Activated T-cell treated with anti-CD3 and anti-CD28 coated beads for 48 hours (primary cell): ENCODE measurements at regions not wholly inside any gene's neighbourhood (a gene's known extent, or its start where the extent isn't known, plus 50 kb on each side); places are given as distances from the start of the nearest gene placed in this dataset.

Experiments
- DNase-seq: peaks from one replicate; pipeline ENCODE4 v3.0.0-alpha.2; 2020; ENCODE audit warnings: low read depth

DNA sequence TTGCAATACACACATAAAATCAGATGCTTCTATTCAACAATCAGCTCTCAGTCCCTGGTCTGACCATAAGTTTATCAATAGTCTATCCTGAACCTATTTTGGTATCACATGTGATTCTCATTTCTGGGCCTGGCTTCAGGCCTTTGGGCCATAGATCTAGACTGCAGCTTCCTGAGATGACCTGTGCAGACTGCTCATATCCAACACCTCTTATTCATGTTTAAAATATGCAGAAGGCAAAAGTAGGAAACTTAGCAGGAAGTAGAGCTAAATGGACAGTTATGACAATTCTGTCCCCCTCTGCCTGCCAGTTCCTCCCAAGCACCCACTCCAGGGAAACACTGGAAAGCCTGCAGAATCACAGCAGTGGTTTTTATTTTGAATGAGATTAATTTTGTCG lies 53.3 kb downstream of the C7orf25 start:
- DNase-seq: no peak

DNA sequence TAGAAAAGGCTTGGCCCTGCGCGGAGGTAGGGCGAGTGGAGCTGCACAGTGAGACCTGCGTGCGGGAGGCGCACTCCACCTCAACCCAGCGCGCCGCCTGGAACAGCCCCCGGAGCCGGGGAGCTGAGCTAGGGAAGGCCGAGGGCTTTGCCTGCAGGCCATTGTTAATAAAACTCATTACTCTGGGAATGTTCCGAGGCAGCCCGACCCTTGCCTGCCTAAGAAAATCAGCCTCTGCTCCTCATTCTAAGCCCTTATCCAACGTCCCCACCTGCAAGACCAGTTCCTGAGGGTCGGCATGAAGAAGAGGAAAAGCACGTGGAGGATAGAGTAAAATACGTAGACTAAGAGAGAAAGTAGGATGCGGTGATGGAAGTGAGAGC lies 55.3 kb downstream of the C7orf25 start:
- DNase-seq: no peak

GRCh38 chr7:42854571-42855118 lies 57.2 kb downstream of the C7orf25 start:
- DNase-seq: no peak

- DNase-seq: no peak
Observed at GRCh38 chr7:42852531-42852930, 59.3 kb downstream of the C7orf25 start.

DNA sequence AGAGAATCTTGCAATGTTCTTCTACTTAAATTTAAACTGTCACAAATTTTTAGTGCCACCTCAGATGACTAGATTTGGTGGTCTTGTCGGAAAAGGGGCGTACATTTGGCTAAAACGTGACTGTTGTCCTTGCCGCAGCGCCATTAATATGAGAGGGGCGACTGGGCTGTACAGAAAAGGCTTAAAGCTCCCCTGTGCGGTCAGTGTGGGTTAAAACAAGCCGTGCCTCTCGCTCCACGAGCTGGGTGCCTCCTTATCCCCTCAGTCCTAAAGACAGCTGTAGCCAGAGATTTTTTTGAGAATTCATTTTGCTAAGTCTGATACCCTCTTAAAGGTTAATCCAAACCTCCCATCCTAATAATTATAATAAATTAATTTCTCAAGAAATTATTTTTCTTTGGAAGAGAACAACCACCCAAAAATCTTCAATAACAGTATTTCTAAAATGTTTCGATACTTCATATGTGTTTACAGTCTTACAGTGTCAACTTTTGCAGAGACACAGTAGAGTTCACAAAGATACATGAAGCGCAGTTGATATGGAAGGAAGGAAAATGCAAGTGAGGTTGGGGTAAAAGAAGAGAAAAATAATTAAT lies 68.6 kb downstream of the C7orf25 start:
- DNase-seq: peak; percentile 11

DNA sequence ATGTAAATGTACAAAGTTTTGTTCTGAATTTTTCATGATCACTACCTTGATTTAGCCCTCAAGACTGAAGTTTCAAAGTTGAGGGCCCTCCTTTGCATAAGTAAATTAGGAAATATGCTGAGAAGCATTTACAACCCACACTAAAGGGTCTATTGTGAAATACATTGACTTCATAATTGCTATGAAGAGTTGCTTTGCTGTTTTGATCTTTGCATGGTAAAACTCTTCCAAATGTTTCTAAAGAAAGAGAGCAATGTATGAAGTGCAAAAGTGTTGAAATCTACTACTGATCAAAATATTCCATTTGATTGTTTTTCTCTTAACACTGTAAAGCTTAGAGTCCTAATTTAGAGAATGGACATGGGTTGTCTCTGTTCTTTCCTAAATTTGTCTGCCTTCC lies 77.2 kb downstream of the C7orf25 start:
- no peak for DNase-seq

- no peak for DNase-seq
Observed at GRCh38 chr7:42833411-42833810, 78.5 kb downstream of the C7orf25 start.

DNA sequence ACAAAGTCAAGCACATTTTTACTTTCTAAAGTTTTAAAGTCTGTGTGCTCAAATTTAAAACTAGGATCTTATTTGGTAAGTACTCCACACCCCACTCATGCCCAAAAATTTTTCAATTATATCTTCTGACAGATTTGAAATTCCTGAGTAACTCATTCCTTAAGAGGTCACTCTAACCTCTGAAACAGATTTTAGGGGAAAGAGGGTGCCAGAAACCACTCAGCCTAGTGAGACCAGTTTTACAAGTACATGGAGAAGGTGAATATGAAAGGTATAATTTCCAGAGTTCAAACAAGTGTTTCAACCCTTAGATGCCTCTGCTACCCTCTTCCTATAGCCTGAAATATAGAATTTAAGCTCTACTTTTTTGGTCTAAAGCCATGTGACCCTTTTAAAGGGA lies 79.2 kb downstream of the C7orf25 start:
- DNase-seq: no peak

- DNase-seq: no peak
Observed at GRCh38 chr7:42831718-42832522, 80.0 kb downstream of the C7orf25 start.

DNA sequence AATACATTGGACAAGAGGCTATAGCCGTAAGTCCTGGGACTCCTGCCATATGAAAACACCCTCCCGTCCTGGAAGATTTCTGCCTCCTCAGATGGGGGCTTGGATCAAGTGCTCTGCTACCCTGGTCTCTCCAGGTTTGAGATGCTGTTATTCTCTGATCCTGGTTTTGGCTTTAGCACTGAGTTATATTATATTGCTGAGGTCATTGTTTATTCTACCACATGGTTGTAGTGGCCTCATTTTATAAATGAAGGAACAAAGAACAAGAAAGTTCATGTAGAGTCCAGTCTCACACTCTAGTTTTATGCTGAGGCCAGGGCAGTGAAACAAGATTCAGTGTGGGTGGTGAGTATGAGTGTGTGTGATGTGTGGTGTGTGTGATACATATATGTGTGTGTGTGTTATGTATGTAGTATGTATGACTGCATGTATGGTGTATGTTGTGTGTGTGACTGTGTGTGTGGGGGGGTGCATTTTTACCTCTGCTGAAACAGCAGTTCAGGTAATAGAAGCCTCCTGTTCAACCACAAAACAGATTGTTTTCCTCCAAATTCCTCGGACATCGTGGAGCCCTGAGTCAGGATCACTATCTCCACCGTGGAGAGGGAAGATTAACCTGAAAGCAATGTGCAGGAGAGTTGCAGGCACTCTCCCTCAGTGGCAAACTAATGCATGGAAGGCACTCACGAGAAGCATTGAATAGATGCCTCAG lies 80.7 kb downstream of the C7orf25 start:
- no peak for DNase-seq

DNA sequence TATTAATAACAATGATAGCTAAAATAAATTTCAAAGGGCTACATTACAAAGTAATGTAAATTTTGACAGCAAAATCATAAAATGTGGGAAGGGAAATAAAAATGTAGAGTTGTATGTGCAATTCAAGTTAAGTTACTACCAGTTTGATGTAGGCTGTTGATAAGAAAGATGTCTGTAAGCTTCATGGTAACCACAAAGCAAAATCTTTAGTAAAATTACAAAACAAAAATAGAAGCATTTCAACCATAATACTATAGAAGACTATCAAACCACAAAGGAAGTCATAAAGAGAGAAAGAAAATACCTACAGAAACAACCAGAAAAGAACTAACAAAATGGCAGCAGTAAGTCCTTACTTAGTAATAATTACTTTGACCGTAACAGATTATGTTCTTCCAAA lies 99.1 kb downstream of the C7orf25 start:
- DNase-seq: no peak

DNA sequence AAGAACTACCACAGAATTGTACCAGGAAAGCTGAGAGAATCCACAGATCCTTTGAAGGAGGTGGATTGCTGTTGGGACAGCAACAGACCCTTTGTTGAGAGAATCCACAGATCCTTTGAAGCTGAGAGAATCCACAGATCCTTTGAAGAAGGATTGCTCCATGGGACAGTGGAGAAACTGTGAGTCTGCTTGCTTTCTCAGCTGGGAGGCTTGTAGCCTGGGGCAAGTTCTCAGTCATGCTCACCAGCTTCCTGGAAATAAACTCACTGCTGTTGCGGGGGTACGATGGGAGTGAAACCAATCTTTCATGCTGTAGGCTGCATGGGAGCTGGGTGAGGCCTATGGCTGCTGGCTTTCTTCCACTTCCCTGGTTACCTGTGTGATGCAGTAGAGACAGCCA lies 106.3 kb downstream of the C7orf25 start:
- no peak for DNase-seq

DNA sequence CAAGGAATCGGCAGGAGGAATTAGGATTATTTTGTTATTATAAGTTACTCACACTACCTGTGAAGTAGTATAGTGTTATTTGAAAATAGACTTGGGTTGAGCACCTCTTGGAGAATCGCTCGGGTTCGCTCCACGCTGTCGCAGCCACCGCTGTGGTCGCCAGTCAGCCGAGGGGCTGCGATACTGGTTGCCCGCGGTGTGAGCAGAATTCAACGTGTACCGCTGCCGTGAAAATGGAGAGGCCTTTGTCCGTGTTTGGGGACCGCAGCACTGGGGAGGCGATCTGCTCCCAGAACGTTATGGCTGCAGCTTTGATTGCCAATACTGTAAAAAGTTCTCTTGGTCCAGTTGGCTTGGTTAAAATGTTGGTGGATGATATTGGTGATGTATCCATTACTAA lies 117.2 kb downstream of the C7orf25 start:
- DNase-seq: no peak

DNA sequence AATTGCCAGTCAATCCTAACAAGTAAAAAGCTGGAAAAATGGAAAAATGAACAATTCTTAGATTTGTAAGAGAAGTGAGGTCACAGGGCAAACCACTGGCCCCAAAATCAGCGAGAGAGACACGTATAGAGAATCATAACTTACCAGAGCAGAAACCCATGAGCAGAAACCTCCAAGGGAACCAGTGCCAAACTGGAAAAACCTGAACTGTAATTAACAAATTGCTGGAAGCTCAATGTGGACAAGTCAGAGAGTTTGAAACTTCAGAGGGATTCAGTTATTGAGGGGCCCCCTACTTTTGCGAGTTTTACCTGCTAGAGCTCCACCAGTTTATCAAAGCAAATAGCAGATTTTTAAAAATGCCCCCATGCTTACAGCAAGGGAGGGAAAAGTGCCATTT lies 119.0 kb downstream of the C7orf25 start:
- DNase-seq: no peak

GRCh38 chr7:42790196-42790595 lies 121.7 kb downstream of the C7orf25 start:
- no peak for DNase-seq

DNA sequence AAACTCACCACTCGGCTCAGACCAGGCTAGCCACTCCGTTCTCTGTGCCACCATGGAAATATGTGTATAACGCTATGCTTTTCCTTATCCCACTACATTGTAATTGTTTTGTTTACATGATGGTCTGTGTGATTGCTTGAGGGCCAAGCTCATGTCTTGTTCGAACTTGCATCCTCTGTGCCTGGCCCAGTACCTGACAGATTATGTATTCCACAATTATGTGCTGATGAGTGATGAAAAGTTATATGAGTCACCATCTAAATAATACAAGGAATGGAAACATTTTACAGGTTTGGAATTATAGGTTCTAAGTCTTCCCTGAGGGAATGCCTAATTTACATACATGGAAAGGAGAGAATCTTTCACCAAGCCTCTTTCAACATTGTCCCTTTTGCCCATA lies 137.4 kb downstream of the C7orf25 start:
- no peak for DNase-seq

DNA sequence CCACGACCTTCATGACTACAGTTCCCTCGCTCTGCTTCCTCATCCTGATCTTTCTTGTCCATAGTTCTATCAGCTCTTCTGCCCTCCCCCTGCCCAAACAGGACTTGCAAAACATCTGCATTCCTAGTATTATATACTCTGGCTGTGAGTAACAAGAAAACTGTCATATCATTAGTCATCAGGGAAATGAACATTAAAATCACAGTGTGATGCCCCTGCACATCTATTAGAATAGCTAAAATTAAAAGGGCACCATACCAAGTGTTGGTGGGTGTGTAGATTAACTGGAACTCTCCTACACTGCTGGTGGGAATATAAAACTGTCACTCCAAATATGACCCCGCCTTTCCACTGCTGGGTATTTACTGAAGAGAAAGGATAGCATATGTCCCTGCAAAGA lies 141.8 kb downstream of the C7orf25 start:
- DNase-seq: no peak

- no peak for DNase-seq
Observed at GRCh38 chr7:42768045-42768444, 143.8 kb downstream of the C7orf25 start.

DNA sequence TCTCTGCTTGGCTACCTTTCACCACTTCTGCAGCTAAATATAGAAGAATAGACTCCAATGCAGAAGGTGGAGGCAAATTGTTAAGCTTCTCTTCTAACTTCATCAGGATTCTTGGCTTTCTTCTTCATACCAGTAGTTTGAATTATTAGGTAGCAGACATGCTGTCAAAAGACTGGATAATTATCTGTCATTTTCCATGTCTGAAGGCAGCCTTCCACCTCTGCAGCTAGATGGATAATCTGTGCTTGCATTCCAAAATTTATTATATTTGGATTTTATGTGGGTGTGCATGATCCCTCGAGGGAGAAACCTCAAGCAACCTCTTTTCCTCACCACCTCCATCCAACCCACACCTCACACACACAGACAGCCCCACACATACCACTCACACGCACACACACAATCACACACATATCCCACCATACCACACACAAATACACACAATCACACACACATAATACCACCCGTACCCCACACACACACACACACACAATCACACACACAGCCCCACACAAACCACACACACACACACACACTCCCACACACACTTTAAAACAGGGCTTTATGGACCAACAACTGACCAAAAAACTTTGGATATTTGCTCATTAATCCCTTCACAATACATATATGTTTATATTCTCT lies 145.0 kb downstream of the C7orf25 start:
- no peak for DNase-seq

- no peak for DNase-seq
Observed at GRCh38 chr7:42765931-42766330, 145.9 kb downstream of the C7orf25 start.

DNA sequence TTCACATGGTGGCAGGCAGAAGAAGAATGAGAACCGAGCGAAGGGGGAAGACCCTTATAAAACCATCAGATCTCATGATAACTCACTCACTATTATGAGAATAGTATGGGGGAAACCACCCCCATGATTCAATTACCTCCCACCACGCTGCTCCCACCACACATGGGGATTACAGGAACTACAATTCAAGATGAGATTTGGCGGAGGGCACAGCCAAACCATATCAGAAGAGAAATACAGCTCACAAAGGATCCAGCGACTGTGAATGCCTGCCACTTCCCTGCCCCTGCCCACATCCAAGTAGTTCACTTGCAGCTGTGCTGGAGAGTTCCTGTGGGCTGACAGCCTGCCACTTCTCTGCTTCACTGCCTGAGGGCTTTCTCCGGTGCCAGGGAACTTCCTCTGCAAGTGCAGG lies 148.7 kb downstream of the C7orf25 start:
- no peak for DNase-seq

DNA sequence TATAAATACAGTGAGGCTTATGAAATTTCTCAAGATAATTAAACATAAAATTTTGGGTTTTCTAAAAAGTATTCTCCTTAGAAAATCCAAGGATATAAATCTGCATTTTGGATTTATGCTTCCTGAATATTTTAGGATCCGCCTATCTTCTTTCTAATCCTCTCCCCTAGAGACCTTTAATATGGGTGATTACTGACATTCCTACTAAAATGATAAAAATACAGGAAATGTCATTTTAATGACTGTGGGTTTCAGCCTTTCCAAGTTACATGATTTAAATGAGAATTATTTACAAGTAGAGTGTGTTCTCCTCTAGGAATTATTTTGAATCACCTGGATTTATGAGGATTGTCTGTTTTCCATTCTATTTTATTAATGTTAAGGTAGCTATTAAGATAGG lies 150.4 kb downstream of the C7orf25 start:
- no peak for DNase-seq

GRCh38 chr7:42758124-42758523 lies 153.7 kb downstream of the C7orf25 start:
- DNase-seq: no peak
